PC-9 (cell line): ENCODE measurements at regions not wholly inside any gene's neighbourhood (a gene's known extent, or its start where the extent isn't known, plus 50 kb on each side); places are given as distances from the start of the nearest gene placed in this dataset.

Experiments
- BruUV-seq: library from RNA; stranded (reverse); fragments of 400-500 nt; replicated peaks from 2 replicates; lab custom pipeline; 2021; lab: Mats Ljungman, UMichigan
- CTCF ChIA-PET: fragments of 300-600 bp; sonication (Branson Sonifier 250); formaldehyde crosslinking; loops from one replicate; lab custom pipeline; 2022; ENCODE audit warnings: antibody characterized with exemption; lab: Charles Lee
- POLR2A ChIA-PET: fragments of 300-600 bp; sonication (Branson Sonifier 250); formaldehyde crosslinking; loops from one replicate; lab custom pipeline; 2022; ENCODE audit warnings: antibody characterized with exemption; ENCODE audit not compliant: unreplicated experiment; lab: Charles Lee
- DNase-seq, 2 experiments: peaks; one replicate each; pipeline versions ENCODE4 v3.0.0 to v3.0.0-alpha.2; 2015 to 2022; ENCODE audit warnings: mixed read lengths in 1 of 2
- H2AFZ ChIP-seq: fragments of 200-600 bp; sonication (generic); 2 replicates; pipeline ENCODE4 v1.8.1; 2017; ENCODE audit warnings: antibody characterized with exemption
- H3F3A ChIP-seq: fragments of 200-600 bp; sonication (generic); 2 replicates; pipeline ENCODE4 v1.8.1; 2017; ENCODE audit warnings: antibody characterized with exemption, mild to moderate bottlenecking, low read depth; ENCODE audit not compliant: insufficient read depth
- H3K27ac ChIP-seq: fragments of 200-600 bp; sonication (generic); 2 replicates; pipeline ENCODE4 v1.6.1; 2016; ENCODE audit warnings: mixed run types
- H3K27me3 ChIP-seq: fragments of 200-600 bp; sonication (generic); 2 replicates; pipeline ENCODE4 v1.6.1; 2016; ENCODE audit warnings: low read depth, mixed run types; ENCODE audit not compliant: insufficient read depth
- H3K36me3 ChIP-seq: fragments of 200-600 bp; sonication (generic); 2 replicates; pipeline ENCODE4 v1.6.1; 2016; ENCODE audit warnings: low read depth, mixed run types
- H3K4me1 ChIP-seq: fragments of 200-600 bp; sonication (generic); replicated peaks from 2 replicates; pipeline ENCODE4 v1.6.1; 2016; ENCODE audit warnings: mixed run types; ENCODE audit not compliant: insufficient read depth
- H3K4me2 ChIP-seq: fragments of 200-600 bp; sonication (generic); 2 replicates; pipeline ENCODE4 v1.6.1; 2017; ENCODE audit warnings: mixed run types
- H3K4me3 ChIP-seq: fragments of 200-600 bp; sonication (generic); 2 replicates; pipeline ENCODE4 v1.6.1; 2016; ENCODE audit warnings: mixed run types
- H3K79me2 ChIP-seq: fragments of 200-600 bp; sonication (generic); 2 replicates; pipeline ENCODE4 v1.6.1; 2017; ENCODE audit warnings: low read depth, mixed run types
- H3K9me2 ChIP-seq: fragments of 200-600 bp; sonication (generic); 2 replicates; pipeline ENCODE4 v1.8.1; 2017; ENCODE audit warnings: mild to moderate bottlenecking; ENCODE audit not compliant: insufficient read depth
- H3K9me3 ChIP-seq: fragments of 200-600 bp; sonication (generic); 2 replicates; pipeline ENCODE4 v1.8.1; 2016; ENCODE audit warnings: low read depth; ENCODE audit not compliant: insufficient read depth
- H4K20me1 ChIP-seq: fragments of 200-600 bp; sonication (generic); 2 replicates; pipeline ENCODE4 v1.8.1; 2017; ENCODE audit not compliant: insufficient read depth
- CTCF ChIP-seq: fragments of 200-600 bp; sonication (generic); conservative IDR thresholded peaks from 2 replicates; pipeline ENCODE4 v1.6.1; 2017; ENCODE audit warnings: mixed run types, antibody characterized with exemption, mild to moderate bottlenecking, moderate library complexity
- EZH2 ChIP-seq: fragments of 200-600 bp; sonication (generic); IDR thresholded peaks from 2 replicates; pipeline ENCODE4 v1.8.0; 2017; ENCODE audit warnings: antibody characterized with exemption, low read depth
- intact Hi-C: fragments of 100-400 bp; cut with micrococcal nuclease; formaldehyde crosslinking; loops from one replicate; pipeline ENCODE4 v1.10.0; 2022; ENCODE audit not compliant: unreplicated experiment

GRCh38 chr15:47383102-47383501 lies 334.2 kb upstream of the SEMA6D start:
- no peaks in the 10 kb centered on the region for H3K27me3 ChIP-seq
- H3K4me2 ChIP-seq, result no peak overlapping the region
- no TSS peak for BruUV-seq
- TF ChIP-seq EZH2 (no peak), CTCF (no peak)
- CTCF ChIA-PET, result no interaction called here
- no peaks in the 10 kb centered on the region for H3K79me2 ChIP-seq
- H3K4me1 ChIP-seq, result no peaks in the 10 kb centered on the region
- POLR2A ChIA-PET, result no interaction called here
- DNase-seq, result no peak
- no peaks in the 10 kb centered on the region for H4K20me1 ChIP-seq
- no peaks in the 10 kb centered on the region for H3K36me3 ChIP-seq
- no peak overlapping the region for H2AFZ ChIP-seq
- H3K9me3 ChIP-seq, result no peaks in the 10 kb centered on the region
- intact Hi-C loops, result no loop called here
- no peaks in the 10 kb centered on the region for H3K9me2 ChIP-seq
- H3K4me3 ChIP-seq, result no peak overlapping the region
- no peaks in the 10 kb centered on the region for H3F3A ChIP-seq
- H3K27ac ChIP-seq, result no peak overlapping the region

- Histone ChIP-seq H3K9me3 (no peaks in the 10 kb centered on the region), H2AFZ (no peak overlapping the region), H3K4me1 (no peaks in the 10 kb centered on the region), H3F3A (no peaks in the 10 kb centered on the region), H3K9me2 (no peaks in the 10 kb centered on the region), H4K20me1 (no peaks in the 10 kb centered on the region), H3K27me3 (no peaks in the 10 kb centered on the region), H3K36me3 (no peaks in the 10 kb centered on the region), H3K4me3 (no peak overlapping the region), H3K4me2 (no peak overlapping the region), H3K79me2 (no peaks in the 10 kb centered on the region), H3K27ac (no peak overlapping the region)
- intact Hi-C loops, result no loop called here
- TF ChIP-seq EZH2 (no peak), CTCF (no peak)
- BruUV-seq, result no TSS peak
- DNase-seq, result no peak
- ChIA-PET POLR2A (no interaction called here), CTCF (no interaction called here)
These were observed 333.5 kb upstream of the SEMA6D start for GRCh38 chr15:47383801-47384200.

GRCh38 chr15:47384341-47384740 lies 333.0 kb upstream of the SEMA6D start:
- H3K4me1 ChIP-seq, result no peaks in the 10 kb centered on the region
- no peak overlapping the region for H3K27ac ChIP-seq
- H3K4me3 ChIP-seq, result no peak overlapping the region
- H3K9me3 ChIP-seq, result no peaks in the 10 kb centered on the region
- no peaks in the 10 kb centered on the region for H3K79me2 ChIP-seq
- no peak for DNase-seq
- no peaks in the 10 kb centered on the region for H3K9me2 ChIP-seq
- intact Hi-C loops, result no loop called here
- ChIA-PET CTCF (no interaction called here), POLR2A (no interaction called here)
- no peak overlapping the region for H2AFZ ChIP-seq
- H3K36me3 ChIP-seq, result no peaks in the 10 kb centered on the region
- H3K4me2 ChIP-seq, result no peak overlapping the region
- BruUV-seq, result no TSS peak
- no peaks in the 10 kb centered on the region for H4K20me1 ChIP-seq
- no peaks in the 10 kb centered on the region for H3F3A ChIP-seq
- H3K27me3 ChIP-seq, result no peaks in the 10 kb centered on the region
- TF ChIP-seq EZH2 (no peak), CTCF (no peak)
